ENCODE measurements at regions not wholly inside any gene's neighbourhood (a gene's known extent, or its start where the extent isn't known, plus 50 kb on each side); places are given as distances from the start of the nearest gene placed in this dataset.
"Not testable (repeated sequence)": the region's sequence is repeated elsewhere in the genome, so short reads cannot be mapped to it uniquely, and the experiment has no call there.

DNA sequence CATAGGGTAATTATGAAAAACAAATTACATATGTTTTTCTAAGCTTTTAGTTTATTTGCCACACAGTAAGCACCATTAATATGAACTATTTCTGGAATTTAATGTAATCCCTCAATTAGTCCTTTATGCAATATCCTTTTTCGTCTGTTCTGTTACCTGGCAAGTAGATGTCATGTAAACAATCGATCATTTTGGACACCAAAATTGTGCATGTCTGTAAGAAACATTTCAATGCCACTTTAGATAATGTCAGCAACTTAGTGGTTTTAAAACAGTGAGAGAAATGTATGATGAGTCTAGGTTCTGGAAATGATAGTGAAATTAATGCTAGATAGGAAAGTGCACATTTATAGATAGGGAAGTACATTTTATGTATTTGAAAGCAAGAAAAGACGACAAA lies 986.6 kb downstream of the ZPLD1 start:
- H3K4me3 ChIP-seq (ENCODE audit: low read depth, low read length): no peak overlapping the region

DNA sequence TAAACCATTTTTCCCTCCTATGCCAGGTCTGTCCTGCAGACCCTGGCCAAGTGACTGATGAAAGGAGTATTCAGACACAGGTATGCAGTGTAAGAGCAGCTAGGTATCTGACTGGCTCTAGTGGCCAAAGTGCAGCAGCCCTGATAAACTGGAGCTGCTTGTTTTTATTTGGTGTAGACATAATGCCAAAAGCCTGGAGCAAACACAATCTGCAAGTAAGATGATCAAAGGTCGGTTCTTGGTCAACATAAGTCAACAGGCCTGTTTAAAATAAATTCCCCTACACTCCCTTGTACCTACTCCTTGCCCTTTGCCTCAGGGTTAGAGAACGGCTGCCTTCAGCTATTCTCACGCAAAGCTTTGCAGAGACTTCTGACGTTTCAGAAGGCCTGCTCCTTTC lies 1003.1 kb downstream of the ZPLD1 start:
- no peak overlapping the region for H3K4me3 ChIP-seq (ENCODE audit: low read depth, low read length)

DNA sequence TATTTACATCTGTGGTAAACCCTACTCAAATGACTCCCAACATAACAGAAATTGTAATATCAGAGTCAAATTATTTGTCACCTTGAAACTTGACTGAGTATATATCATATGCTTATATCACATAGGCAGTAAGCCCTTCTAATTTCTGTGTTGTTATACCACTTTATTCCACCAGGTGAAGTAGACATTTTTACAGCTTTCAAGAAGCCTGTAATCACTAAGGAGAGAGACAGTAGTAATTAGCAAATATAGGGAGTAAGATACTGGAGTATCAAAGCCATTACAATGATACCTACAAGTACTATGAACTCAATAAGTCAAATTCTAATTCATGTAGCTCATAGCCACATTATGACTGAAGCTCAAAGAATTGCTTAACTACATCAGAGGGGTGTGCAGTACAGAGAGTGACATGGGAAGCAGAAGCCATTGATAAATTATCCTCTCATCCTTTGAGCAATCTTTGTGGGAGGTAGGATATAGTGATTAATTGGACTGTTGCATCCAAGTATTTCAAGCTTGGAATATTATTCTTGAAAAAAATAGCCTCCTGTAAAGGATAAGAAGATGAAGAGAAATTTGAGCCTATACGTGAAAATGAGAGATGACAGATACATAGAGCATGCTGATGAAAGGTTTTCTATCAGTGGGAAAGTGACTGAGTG lies 1005.9 kb downstream of the ZPLD1 start:
- no peak overlapping the region for H3K4me3 ChIP-seq (ENCODE audit: low read depth, low read length)

DNA sequence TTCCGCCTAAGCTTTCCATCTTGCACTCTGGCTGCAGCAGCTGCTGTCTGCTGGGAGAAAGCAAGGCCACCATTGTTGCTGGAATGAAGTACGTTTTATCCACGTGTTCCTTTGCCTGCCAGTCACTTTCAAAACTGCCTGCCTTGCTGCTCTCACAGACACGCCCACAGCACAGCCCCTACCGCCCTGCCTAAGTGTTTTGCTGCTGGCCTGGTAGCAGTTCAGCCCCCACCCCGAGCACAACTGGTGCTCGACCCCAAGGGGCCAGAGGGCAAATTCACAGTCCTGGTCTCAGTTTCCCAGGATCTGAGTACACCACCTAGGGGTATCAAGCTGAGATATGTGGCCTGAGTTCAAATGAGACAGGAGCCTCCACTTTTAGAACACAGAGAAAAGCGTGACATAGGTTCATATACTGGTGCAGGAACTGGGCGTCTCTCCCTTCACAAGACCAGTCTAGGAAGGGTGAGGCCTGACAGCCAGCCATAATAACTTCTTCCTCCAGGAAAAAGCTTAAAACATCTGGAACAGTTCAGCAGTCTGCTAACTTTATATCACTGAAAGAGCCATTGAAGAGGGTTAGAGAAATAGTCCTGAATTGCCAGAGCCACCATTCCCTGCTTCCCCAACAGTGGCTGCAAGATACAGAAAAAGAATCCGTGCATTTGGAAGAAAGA lies 1012.3 kb downstream of the ZPLD1 start:
- H3K4me3 ChIP-seq (ENCODE audit: low read depth, low read length): no peak overlapping the region

DNA sequence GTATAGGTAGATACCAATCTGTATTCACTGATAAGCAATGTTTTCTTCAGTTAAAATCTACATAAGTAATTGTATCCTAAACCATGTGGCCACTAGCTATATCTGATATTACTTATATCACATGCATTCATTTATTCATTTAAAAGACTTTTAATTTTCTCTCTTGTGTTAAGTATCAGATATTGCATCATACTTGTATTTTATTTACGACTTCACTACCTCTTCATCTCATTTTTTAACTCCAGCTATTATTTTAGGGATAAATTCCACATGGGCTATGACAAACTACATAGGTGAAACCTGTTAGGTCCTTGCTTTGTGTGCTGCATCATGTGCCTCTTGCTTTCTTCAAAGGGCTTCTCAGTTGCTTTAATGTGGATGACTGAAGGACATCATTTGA lies 1018.3 kb downstream of the ZPLD1 start:
- no peak overlapping the region for H3K4me3 ChIP-seq (ENCODE audit: low read depth, low read length)

DNA sequence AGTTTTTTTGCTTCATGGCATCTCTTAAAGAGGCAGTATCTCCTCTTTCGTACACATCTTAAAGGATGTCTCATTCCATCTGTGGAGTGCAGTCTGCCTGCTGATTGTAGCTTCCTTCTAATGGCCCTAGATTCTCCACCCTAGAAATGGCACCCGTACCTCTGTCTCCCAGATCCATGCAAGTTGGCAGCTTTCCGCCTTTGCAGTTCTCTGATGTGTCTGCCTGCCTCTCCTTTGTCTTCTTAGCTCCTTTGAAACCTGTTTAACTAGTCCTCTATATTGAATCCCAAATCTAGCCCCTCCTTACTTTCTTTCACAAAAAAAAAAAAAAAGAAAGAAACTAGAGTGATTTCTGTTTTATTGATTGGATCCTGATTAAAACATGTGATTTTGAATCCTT lies 1025.0 kb downstream of the ZPLD1 start:
- H3K4me3 ChIP-seq (ENCODE audit: low read depth, low read length): no peak overlapping the region

DNA sequence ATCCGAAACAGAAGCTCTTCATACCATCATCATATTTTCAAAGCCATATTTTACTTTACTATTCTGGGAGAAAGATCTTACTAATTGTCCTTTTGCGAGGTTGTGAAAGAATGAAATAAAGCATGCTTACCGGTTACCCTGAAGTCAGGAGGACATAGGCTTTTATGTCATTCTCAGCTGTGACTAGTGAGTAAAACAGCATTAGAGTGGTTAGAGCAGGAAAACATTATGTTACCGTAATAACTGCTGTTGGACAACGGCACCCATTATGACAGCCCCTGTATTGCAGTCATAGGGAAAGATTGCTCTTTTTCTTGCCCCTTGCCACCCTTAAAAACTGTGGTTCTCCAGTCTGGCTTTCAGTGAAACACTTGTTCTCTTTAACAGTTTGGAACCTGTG lies 1035.7 kb downstream of the ZPLD1 start:
- H3K4me3 ChIP-seq (ENCODE audit: low read depth, low read length): no peak overlapping the region

DNA sequence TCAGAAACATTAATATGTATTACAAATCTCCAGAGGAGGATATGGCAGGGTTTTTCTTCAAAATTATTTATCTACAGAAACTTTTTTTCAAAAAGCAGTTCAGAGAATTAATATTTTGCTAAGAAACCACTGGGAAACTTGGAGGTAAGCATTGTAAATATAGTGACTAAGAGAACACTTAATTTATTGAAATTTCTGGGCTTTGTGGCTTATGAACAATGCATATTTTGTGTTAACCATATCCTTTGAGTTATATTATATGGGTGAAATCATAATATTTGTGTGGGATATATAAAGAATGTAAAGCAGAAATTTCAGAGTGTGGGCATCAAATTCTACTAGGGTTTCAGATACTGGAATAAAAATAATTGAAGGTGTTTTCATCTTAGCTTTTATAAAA lies 1059.2 kb downstream of the ZPLD1 start:
- H3K4me3 ChIP-seq (ENCODE audit: low read depth, low read length): no peak overlapping the region

DNA sequence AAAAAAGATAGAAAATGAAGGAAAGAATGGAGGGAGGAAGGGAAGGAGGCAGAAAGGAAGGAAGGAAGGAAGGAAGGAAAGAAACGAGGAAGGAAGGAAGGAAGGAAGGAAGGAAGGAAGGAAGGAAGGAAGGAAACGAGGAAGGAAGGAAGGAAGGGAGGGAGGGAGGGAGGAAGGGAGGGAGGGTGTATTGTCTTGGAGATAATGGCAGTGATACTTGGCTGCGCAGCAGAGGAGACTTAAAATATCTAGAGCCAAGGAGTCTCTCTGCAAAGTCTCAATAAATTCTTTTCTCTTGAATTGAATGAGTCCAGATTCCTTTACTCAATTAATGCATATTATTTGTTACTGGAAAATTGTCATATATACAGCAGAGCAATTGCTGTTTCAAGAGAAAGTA lies 1059.7 kb downstream of the ZPLD1 start:
- H3K4me3 ChIP-seq (ENCODE audit: low read depth, low read length): no peak overlapping the region

DNA sequence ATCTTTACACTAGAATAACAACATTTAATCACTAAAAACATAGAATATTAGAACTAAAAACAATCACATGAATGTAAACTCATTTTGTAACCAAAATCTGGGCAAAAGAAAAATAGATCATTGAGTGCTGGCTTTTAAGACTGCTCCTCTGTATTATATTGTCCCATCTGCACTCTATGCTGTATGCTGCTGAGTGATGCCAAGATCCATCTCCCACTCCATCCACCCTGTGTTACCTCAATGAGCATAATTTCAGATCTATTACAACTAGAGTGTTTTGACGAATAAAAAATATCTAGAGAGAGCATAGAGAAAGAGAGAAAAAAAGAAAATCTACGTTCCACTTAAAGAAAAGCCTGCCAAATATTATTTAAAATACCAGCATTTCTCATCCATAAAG lies 1060.4 kb downstream of the ZPLD1 start:
- H3K4me3 ChIP-seq (ENCODE audit: low read depth, low read length): no peak overlapping the region

DNA sequence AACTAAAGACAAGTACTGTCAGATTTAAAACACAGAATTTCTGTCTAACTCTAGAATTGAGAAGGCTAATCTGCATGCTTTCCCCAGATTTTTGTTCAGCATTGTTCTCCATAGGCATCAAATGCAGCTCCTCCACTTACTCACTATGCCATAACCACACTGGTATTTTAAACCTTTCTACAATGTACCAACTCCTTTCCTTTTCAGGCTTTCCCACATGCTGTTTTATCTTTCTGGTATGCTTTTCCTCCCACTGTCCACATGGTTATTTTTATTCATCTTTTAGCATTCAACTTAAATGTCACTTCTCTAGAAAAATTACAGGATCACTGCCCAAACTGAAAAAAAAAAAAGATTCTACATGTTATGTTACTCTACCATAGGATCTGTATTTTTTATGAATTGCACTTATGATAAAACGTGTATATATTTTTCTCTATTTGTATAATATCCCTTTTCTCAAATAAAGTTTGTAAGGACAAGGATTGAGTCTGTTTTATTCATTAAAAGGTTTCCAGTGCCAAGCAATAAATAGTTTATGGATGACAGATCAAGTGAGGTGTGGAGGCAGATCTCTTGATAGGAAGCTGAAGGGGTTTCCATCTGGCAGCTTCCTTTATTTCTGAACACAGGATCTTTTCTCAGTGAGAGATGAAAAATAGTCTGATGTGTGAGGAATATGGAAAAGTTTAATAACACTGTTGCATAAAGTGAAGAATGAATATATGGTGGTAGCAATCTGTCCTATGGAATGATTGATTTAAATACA lies 1064.5 kb downstream of the ZPLD1 start:
- H3K4me3 ChIP-seq (ENCODE audit: low read depth, low read length): no peak overlapping the region

DNA sequence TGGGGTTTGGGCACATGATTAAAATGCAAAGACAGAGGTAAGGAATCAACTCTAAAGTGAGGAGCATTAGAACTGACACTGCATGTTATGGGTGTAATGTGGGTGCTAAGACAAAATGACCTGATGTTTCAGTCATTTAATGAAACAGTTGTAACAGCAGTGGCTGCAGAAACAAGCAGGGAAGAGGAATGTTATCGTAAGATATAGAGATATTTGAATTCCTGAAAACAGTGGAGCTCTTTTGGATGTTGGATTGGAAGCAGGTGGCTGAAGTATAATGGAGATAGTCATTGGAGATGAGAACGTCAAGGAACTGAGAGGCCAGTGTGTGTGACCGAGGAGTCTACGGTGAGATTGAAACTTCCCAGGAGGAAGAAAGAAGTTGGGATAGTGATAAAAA lies 1065.2 kb downstream of the ZPLD1 start:
- no peak overlapping the region for H3K4me3 ChIP-seq (ENCODE audit: low read depth, low read length)

DNA sequence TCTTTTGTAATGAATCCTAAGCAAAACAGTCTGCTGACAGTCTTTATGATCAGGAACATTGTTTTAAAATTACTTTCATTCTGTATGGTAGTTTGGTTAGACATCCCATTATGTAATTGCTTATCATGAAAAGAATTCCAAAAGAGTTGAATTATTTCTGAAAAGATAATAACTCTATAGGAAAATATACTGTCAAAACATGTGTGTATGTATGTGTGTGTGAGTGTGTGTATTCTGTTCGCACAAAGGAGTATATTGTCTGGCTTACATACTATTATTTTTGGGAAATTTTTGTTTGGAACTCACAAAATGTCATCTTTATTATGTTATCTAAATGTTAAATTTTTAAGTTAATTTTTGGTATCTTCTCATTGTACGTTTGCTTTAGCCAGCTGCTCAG lies 1075.9 kb downstream of the ZPLD1 start:
- H3K4me3 ChIP-seq (ENCODE audit: low read depth, low read length): no peak overlapping the region

DNA sequence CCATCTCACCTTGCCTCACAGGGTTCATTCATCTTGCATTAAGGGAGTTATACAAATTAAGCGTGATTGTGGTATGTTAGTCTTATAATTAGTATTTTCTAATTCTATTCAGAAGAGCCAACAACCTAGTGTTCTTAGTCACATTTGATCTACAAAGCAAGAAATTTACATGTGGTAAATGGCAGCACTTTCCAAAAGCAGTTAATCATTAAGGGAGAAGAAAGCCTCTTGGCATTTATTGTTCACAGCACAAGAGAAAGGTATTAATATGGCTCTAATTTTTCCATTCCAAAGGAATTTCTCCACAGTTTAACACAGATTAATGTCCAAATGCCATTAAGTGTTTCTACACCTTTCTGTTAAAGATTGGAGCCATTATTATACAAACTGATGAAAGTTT lies 1077.1 kb downstream of the ZPLD1 start:
- H3K4me3 ChIP-seq (ENCODE audit: low read depth, low read length): no peak overlapping the region

DNA sequence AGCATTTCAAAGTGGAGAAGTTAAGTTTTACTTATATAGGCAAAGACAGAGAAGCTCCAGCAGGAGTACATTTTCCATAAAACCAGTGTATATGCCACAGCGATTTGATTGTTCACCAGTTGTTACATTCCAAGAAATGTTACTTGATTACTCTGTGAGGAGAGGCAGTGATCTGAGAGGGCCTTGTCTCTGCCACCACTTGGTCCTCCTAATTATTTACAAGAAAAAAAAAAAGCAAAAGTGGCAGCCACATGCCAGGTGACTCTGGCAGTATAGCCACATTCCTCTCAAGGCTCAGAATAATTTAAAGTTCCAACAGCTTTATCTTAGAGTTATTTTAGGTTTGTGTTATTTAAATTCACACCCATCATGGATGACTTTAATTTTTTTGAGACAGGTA lies 1077.8 kb downstream of the ZPLD1 start:
- H3K4me3 ChIP-seq (ENCODE audit: low read depth, low read length): no peak overlapping the region

DNA sequence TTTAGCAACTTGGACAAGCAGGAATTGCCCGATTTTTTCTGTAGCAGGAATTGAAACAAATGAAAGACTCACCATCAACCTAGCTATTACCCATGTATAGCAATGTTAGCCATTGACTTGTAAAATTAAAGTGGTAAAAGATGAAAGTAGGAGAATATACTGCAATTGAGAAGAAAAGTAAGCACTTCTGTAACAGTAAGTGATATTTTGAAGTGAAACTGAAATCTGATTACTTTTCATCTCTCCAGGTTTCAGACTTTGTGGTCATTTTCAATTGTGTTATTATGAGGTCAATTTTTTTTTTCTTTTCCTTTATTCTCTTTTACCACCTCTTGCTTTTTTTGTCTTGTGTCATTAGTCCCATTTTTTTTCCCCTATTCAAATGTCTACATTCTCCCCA lies 1078.2 kb downstream of the ZPLD1 start:
- no peak overlapping the region for H3K4me3 ChIP-seq (ENCODE audit: low read depth, low read length)

DNA sequence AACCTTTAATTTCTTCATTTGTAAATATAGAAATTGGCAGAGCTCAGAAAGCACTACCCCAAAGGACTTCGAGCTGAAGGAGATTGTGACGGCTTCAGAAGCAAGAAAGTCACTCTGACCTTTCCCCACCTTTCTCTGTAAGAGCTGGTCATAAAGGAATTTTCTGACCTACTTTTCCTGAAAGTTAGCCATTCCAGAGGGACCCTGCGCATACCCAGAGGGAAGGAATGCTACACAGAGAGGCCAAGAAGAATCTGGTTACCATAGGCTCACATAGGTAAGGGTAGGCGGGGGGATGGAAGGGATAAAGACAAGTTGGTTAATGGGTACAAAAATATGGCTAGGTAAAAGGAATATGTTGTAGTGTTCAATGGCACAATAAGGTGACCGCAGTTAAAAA lies 1080.3 kb downstream of the ZPLD1 start:
- no peak overlapping the region for H3K4me3 ChIP-seq (ENCODE audit: low read depth, low read length)

DNA sequence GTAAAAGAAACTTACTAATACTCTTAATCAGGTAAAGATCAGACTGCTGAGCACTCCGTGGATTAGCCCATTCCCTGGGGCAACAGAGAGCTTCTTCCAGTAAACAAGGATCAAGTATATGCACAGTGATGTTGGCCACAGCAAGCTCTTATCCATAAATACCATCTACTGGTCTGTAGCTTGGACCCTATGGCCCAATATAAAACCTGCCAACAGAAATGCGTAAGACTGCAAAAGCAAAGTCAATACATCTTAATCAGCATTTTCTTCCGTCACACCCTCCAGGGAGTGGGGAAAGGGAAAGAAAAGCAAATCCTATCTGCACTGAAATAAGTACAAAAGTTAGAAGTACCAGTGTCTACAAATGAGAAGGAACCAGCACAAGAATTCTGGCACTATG lies 1082.1 kb downstream of the ZPLD1 start:
- H3K4me3 ChIP-seq (ENCODE audit: low read depth, low read length): no peak overlapping the region

DNA sequence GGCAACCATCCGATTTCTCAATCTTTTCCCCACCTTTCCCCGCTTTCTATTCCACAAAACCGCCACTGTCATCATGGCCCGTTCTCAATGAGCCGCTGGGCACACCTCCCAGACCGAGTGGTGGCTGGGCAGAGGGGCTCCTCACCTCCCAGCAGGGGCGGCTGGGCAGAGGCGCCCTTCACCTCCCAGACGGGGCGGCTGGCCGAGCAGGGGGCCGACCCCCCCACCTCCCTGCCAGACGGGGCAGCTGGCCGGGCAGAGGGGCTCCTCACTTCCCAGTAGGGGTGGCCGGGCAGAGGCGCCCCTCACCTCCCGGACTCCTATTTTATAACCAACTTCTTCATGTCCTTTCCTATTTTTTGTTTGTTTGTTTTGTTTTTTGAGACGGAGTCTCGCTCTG lies 1096.5 kb downstream of the ZPLD1 start:
- H3K4me3 ChIP-seq (ENCODE audit: low read depth, low read length): not testable (repeated sequence)

DNA sequence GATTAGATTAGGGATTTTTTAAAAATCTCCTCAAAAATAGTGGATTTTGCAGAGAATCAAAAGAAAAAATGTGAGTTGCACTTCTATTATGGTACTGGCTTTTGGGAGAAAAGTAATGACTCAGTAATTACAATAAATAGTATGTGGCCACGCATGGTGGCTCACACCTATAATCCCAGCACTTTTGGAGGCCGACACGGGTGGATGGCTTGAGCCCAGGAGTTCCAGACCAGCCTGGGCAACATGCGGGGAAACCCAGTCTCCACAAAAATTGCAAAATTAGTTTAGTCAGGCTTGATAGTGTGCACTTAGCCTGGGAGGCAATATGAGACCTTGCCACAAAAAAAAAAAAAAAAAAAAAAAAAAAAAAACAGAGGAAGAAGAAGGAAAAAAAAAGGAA lies 1098.2 kb downstream of the ZPLD1 start:
- H3K4me3 ChIP-seq (ENCODE audit: low read depth, low read length): no peak overlapping the region

DNA sequence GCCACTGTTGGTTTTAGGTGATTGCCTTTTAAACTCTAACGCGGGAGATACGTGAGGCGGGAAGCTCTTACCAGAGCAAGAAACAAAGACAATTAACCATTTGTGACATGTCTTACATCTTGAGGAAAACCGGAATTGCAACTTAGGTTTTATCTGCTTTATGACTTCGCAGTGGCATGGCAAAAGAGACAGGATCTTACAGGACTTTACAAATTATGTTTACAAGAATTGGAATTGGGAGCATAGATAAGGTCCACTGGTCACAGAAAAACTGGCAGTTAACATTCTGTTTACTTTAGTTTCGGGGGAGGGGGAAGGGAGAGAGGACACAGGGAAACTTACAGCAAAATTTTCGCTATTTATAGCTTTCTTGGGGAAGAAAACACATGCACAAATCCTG lies 1119.6 kb downstream of the ZPLD1 start:
- H3K4me3 ChIP-seq (ENCODE audit: low read depth, low read length): no peak overlapping the region

DNA sequence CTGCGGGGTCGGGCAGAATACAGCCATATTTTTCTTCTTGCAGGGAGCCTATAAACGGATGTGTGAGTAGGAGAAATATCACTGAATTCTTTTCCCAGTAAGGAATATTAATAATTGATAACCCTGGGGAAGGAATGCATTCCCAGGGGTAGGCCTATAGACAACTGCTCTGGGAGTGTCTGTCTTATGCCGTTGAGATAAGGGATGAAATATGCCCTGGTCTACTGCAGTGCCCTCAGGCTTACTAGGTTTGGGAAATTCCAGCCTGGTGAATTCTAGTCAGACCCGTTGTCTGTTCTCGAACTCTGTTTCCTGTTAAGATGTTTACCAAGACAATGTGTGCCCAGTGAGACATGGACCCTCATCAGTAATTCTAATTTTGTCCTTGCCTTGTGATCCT lies 1129.3 kb downstream of the ZPLD1 start:
- H3K4me3 ChIP-seq (ENCODE audit: low read depth, low read length): not testable (repeated sequence)
